ENCODE measurements at regions not wholly inside any gene's neighbourhood (a gene's known extent, or its start where the extent isn't known, plus 50 kb on each side); places are given as distances from the start of the nearest gene placed in this dataset.

- H3K27me3 Mint-ChIP-seq, result peaks cover 30% of the 10 kb centered on the region
- H3K27ac Mint-ChIP-seq, result peak overlapping the region; percentile 17
- DNase-seq (ENCODE audit: extremely low spot score, unreplicated experiment), result peak; percentile 45
- peaks cover 6% of the 10 kb centered on the region for H3K4me1 Mint-ChIP-seq (ENCODE audit: unreplicated experiment)
- no peaks in the 10 kb centered on the region for H3K9me3 Mint-ChIP-seq
- H3K36me3 Mint-ChIP-seq, result no peaks in the 10 kb centered on the region
- TF ChIP-seq CTCF (conservative IDR thresholded peaks at IDR 0.05), result no peak
- no peak overlapping the region for H3K4me3 Mint-ChIP-seq
Observed at GRCh38 chr13:111911754-111912452, 155.0 kb upstream of the SOX1 start.

- no peaks in the 10 kb centered on the region for H3K36me3 Mint-ChIP-seq
- H3K9me3 Mint-ChIP-seq, result no peaks in the 10 kb centered on the region
- H3K4me1 Mint-ChIP-seq (ENCODE audit: unreplicated experiment), result peaks cover 6% of the 10 kb centered on the region
- H3K27ac Mint-ChIP-seq, result no peak overlapping the region
- no peak overlapping the region for H3K4me3 Mint-ChIP-seq
- no peak for TF ChIP-seq CTCF (conservative IDR thresholded peaks at IDR 0.05)
- peak; percentile 64 for DNase-seq (ENCODE audit: extremely low spot score, unreplicated experiment)
- H3K27me3 Mint-ChIP-seq, result peaks cover 30% of the 10 kb centered on the region
Observed at GRCh38 chr13:111912453-111912866, 154.5 kb upstream of the SOX1 start.

GRCh38 chr13:111912991-111913760 lies 153.8 kb upstream of the SOX1 start:
- H3K27ac Mint-ChIP-seq, result peak overlapping the region; percentile 53

GRCh38 chr13:111913761-111914140 lies 153.2 kb upstream of the SOX1 start:
- no peak for TF ChIP-seq CTCF (conservative IDR thresholded peaks at IDR 0.05)
- Mint-ChIP-seq H3K4me3 (no peak overlapping the region), H3K27ac (peak overlapping the region; percentile 53), H3K9me3 (no peaks in the 10 kb centered on the region), H3K4me1 (ENCODE audit: unreplicated experiment) (peaks cover 6% of the 10 kb centered on the region), H3K36me3 (no peaks in the 10 kb centered on the region), H3K27me3 (peaks cover 29% of the 10 kb centered on the region)
- DNase-seq (ENCODE audit: extremely low spot score, unreplicated experiment), result no peak

More at GRCh38 chr13:111912991-111913760, 153.8 kb upstream of the SOX1 start:
- peaks cover 6% of the 10 kb centered on the region for H3K4me1 Mint-ChIP-seq (ENCODE audit: unreplicated experiment)
- no peaks in the 10 kb centered on the region for H3K36me3 Mint-ChIP-seq
- TF ChIP-seq CTCF (conservative IDR thresholded peaks at IDR 0.05), result no peak
- no peaks in the 10 kb centered on the region for H3K9me3 Mint-ChIP-seq
- H3K27me3 Mint-ChIP-seq, result peaks cover 27% of the 10 kb centered on the region
- H3K4me3 Mint-ChIP-seq, result no peak overlapping the region
- peak; percentile 60 for DNase-seq (ENCODE audit: extremely low spot score, unreplicated experiment)

GRCh38 chr13:111914241-111915103 lies 152.5 kb upstream of the SOX1 start:
- H3K4me1 Mint-ChIP-seq (ENCODE audit: unreplicated experiment), result peaks cover 6% of the 10 kb centered on the region
- H3K9me3 Mint-ChIP-seq, result no peaks in the 10 kb centered on the region
- no peak overlapping the region for H3K4me3 Mint-ChIP-seq
- H3K27me3 Mint-ChIP-seq, result peaks cover 29% of the 10 kb centered on the region
- H3K27ac Mint-ChIP-seq, result no peak overlapping the region
- no peak for TF ChIP-seq CTCF (conservative IDR thresholded peaks at IDR 0.05)
- no peaks in the 10 kb centered on the region for H3K36me3 Mint-ChIP-seq
- peak; percentile 51 for DNase-seq (ENCODE audit: extremely low spot score, unreplicated experiment)
